Brain microvascular endothelial cell (primary cell): ENCODE measurements at regions not wholly inside any gene's neighbourhood (a gene's known extent, or its start where the extent isn't known, plus 50 kb on each side); places are given as distances from the start of the nearest gene placed in this dataset.

Experiments used
- DNase-seq: peaks from one replicate; pipeline ENCODE4 v3.0.0-alpha.2; 2020
- H3K27ac ChIP-seq: fragments of 250-450 bp; sonication (Bioruptor Pico); 2 replicates; pipeline ENCODE4 v1.5.1; 2020; ENCODE audit warnings: mild to moderate bottlenecking, moderate library complexity
- H3K27me3 ChIP-seq: fragments of 250-450 bp; sonication (Bioruptor Pico); replicated peaks from 2 replicates; pipeline ENCODE4 v1.5.1; 2020; ENCODE audit warnings: mild to moderate bottlenecking
- H3K36me3 ChIP-seq: fragments of 250-450 bp; sonication (Bioruptor Pico); replicated peaks from 2 replicates; pipeline ENCODE4 v1.5.1; 2020; ENCODE audit warnings: mild to moderate bottlenecking
- H3K4me3 ChIP-seq: 2 replicates; pipeline ENCODE4 v1.5.1; 2011; ENCODE audit warnings: low read depth, mild to moderate bottlenecking, control low read depth, low read length, moderate library complexity
- in situ Hi-C: cut with HindIII; loops from 2 replicates; pipeline ENCODE4 v1.10.0; 2017; ENCODE audit warnings: low sequenced_read_pairs, low pct_ligation_motif_present
- TF ChIP-seq, protein P1 (sequence below): IDR thresholded peaks from 2 replicates; pipeline ENCODE4 v1.5.1; 2011; ENCODE audit warnings: low read depth, mild to moderate bottlenecking, moderate library complexity, low read length, control low read depth, inconsistent platforms; ENCODE audit errors: missing control alignments

DNA sequence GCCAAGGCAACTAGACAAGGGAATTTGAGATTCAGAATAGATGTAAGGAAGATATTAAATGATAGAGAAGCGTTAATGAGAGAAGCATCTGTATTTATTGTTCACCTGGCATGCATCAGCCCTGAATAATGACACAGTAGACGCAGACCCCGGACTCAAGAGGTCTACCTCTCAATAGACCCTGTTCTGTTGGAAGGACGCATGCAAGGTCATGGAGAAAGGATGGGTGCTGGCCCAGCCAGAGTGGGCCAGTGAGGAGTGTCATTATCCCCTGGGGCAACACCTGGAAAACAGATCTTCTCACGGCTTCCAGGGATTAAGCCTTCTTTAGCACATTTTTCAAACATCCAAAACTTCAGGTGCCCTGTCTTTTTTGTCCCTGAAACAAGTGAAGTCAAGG, 461.0 kb downstream of the EIPR1 start:
- Histone ChIP-seq H3K36me3 (no peaks in the 10 kb centered on the region), H3K27me3 (no peaks in the 10 kb centered on the region), H3K27ac (no peak overlapping the region), H3K4me3 (no peak overlapping the region)
- TF ChIP-seq, protein P1, sequence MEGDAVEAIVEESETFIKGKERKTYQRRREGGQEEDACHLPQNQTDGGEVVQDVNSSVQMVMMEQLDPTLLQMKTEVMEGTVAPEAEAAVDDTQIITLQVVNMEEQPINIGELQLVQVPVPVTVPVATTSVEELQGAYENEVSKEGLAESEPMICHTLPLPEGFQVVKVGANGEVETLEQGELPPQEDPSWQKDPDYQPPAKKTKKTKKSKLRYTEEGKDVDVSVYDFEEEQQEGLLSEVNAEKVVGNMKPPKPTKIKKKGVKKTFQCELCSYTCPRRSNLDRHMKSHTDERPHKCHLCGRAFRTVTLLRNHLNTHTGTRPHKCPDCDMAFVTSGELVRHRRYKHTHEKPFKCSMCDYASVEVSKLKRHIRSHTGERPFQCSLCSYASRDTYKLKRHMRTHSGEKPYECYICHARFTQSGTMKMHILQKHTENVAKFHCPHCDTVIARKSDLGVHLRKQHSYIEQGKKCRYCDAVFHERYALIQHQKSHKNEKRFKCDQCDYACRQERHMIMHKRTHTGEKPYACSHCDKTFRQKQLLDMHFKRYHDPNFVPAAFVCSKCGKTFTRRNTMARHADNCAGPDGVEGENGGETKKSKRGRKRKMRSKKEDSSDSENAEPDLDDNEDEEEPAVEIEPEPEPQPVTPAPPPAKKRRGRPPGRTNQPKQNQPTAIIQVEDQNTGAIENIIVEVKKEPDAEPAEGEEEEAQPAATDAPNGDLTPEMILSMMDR: no peak
- DNase-seq: no peak
- in situ Hi-C loops: no loop called here

DNA sequence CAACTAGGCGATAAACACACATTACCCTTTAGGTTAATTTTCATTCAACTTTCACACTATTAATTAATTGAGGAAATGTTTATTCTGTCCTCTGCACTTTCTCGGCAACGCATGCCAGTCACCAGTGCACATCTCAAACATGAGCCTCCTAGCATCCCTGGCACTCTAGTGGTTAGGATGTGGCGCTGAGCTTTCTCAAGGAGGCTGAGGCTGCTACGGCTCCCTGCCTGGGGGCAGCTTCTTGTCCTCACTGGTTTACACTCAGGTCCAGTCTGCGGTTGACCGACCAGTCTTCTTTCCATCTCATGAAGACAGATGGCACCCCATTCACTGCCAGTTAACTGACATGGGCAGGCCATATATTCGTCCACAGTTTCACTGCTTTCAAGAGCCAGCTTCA, 463.4 kb downstream of the EIPR1 start:
- Histone ChIP-seq H3K36me3 (no peaks in the 10 kb centered on the region), H3K27ac (no peak overlapping the region), H3K4me3 (no peak overlapping the region), H3K27me3 (no peaks in the 10 kb centered on the region)
- no peak for DNase-seq
- TF ChIP-seq, protein P1: no peak
- in situ Hi-C loops: no loop called here

DNA sequence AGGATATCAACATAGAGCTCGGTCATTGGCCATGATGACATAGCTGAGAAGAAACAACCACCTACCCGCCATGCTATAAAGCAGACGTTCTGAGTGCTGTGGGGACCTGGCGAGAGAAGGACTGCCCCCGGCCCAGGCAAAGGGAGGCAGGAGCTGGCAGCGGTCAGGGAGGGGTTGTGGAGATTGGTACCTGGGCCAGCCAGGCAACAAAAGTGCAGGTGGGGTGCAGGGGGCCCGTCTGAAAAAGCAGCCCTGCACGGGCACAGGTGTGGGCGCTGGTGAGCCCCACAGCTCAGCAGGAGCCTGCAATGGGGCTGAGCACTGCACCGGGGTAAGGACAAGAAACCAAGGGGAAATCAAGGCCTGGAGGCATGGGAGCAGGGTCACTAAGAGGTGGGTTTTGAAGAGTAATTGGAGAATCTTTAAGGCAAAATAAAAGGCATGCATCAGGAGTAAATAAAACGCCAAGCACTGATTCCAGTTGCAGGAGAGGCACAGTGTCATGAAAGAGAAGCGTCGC, 464.0 kb downstream of the EIPR1 start:
- in situ Hi-C loops: no loop called here
- TF ChIP-seq, protein P1: no peak
- Histone ChIP-seq H3K4me3 (no peak overlapping the region), H3K27ac (no peak overlapping the region), H3K36me3 (no peaks in the 10 kb centered on the region), H3K27me3 (no peaks in the 10 kb centered on the region)
- DNase-seq: no peak

DNA sequence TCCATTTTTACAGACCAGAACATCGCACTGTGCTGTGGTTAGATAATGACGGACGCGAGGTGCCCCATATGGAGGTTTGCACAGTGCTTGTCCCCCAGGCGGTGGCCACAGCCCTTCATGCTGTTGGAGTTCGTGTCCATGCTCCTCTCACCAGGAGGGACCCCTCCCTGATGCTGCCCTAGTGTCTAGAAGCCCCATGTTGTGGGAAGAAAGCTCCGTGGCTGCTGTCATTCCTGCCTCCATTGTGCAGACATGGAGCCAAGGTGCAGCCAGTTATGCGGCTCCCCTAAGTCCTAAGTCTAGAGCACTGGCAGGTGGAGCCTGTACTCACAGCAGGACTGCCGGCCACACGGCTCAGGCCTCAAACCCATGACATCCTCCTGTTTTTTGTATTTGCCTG, 464.9 kb downstream of the EIPR1 start:
- H3K27ac ChIP-seq: no peak overlapping the region
- in situ Hi-C loops: no loop called here
- no peaks in the 10 kb centered on the region for H3K27me3 ChIP-seq
- DNase-seq: no peak
- TF ChIP-seq, protein P1: no peak
- no peak overlapping the region for H3K4me3 ChIP-seq
- no peaks in the 10 kb centered on the region for H3K36me3 ChIP-seq

DNA sequence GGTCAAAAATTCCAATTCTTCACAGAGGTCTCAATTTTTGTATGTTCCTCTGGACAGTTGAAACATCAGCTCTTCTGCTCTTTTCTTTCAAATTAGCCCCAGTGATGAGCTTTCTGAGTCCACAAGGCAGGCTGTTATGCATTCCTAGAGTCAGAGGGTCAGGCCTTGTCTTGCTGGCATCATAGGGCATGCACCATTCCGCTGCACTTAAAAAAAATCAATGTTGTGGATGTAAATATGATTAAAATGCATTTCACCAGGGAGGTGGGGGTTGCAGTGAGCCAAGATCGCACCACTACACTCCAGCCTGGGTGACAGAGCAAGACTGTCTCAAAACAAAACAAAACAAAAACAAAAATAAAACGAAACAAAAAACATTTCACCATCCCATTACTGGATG, 465.3 kb downstream of the EIPR1 start:
- TF ChIP-seq, protein P1: no peak
- no peak overlapping the region for H3K4me3 ChIP-seq
- no peaks in the 10 kb centered on the region for H3K27me3 ChIP-seq
- no peaks in the 10 kb centered on the region for H3K36me3 ChIP-seq
- in situ Hi-C loops: no loop called here
- no peak overlapping the region for H3K27ac ChIP-seq
- no peak for DNase-seq

DNA sequence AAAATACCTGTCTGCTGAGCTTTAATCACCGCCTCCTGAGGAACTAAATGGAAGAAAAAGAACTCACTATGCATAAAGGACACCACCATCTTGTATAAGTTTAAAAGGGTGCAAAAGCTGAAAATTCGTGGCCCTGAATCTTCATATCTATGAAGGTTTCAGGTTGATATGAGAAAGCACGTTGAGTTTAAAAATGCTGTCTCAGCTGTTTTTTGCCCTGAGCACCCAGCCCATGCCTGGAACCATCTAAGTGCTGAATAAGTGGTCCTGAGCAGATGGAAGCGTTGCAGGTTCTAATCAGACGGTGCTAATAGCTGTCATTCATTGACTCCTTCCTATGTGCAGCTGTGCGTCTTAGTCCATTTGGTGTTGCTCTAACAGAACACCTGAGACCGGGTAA, 467.4 kb downstream of the EIPR1 start:
- Histone ChIP-seq H3K4me3 (no peak overlapping the region), H3K27ac (no peak overlapping the region), H3K36me3 (no peaks in the 10 kb centered on the region), H3K27me3 (no peaks in the 10 kb centered on the region)
- DNase-seq: no peak
- TF ChIP-seq, protein P1: no peak
- in situ Hi-C loops: no loop called here
